Glomerular endothelial cell (primary cell): ENCODE measurements at regions not wholly inside any gene's neighbourhood (a gene's known extent, or its start where the extent isn't known, plus 50 kb on each side); places are given as distances from the start of the nearest gene placed in this dataset.
"Not testable (repeated sequence)": the region's sequence is repeated elsewhere in the genome, so short reads cannot be mapped to it uniquely, and the experiment has no call there.

Experiments
- DNase-seq: peaks from one replicate; pipeline ENCODE4 v3.0.0-alpha.2; 2011; ENCODE audit warnings: low read depth, low spot score; ENCODE audit errors: extremely low read depth

GRCh38 chr4:134906404-134907023, 704.9 kb upstream of the PABPC4L start:
- no peak for DNase-seq

GRCh38 chr4:134905061-134905460, 703.5 kb upstream of the PABPC4L start:
- DNase-seq: no peak

GRCh38 chr4:134888156-134888555, 686.6 kb upstream of the PABPC4L start:
- no peak for DNase-seq

- no peak for DNase-seq
Observed at GRCh38 chr4:134885436-134885835, 683.8 kb upstream of the PABPC4L start.

- DNase-seq: no peak
Observed at GRCh38 chr4:134883831-134884449, 682.4 kb upstream of the PABPC4L start.

GRCh38 chr4:134879019-134879418, 677.4 kb upstream of the PABPC4L start:
- DNase-seq: no peak

GRCh38 chr4:134867027-134867426, 665.4 kb upstream of the PABPC4L start:
- no peak for DNase-seq

GRCh38 chr4:134865675-134866074, 664.1 kb upstream of the PABPC4L start:
- no peak for DNase-seq

- DNase-seq: no peak
Observed at GRCh38 chr4:134862116-134862515, 660.5 kb upstream of the PABPC4L start.

- DNase-seq: no peak
Observed at GRCh38 chr4:134848681-134849080, 647.1 kb upstream of the PABPC4L start.

GRCh38 chr4:134830741-134831140, 629.2 kb upstream of the PABPC4L start:
- DNase-seq: not testable (repeated sequence)

GRCh38 chr4:134812611-134813010, 611.0 kb upstream of the PABPC4L start:
- DNase-seq: no peak

GRCh38 chr4:134807231-134807745, 605.7 kb upstream of the PABPC4L start:
- DNase-seq: no peak

GRCh38 chr4:134798573-134798972, 597.0 kb upstream of the PABPC4L start:
- DNase-seq: no peak

GRCh38 chr4:134787315-134787714, 585.7 kb upstream of the PABPC4L start:
- DNase-seq: no peak

- DNase-seq: no peak
Observed at GRCh38 chr4:134780244-134780643, 578.7 kb upstream of the PABPC4L start.

- DNase-seq: no peak
Observed at GRCh38 chr4:134777606-134778005, 576.0 kb upstream of the PABPC4L start.

- no peak for DNase-seq
Observed at GRCh38 chr4:134773497-134774000, 572.0 kb upstream of the PABPC4L start.

GRCh38 chr4:134762053-134762452, 560.5 kb upstream of the PABPC4L start:
- DNase-seq: no peak

GRCh38 chr4:134756421-134756820, 554.8 kb upstream of the PABPC4L start:
- DNase-seq: no peak

GRCh38 chr4:134754301-134755019, 552.9 kb upstream of the PABPC4L start:
- DNase-seq: no peak

GRCh38 chr4:134753390-134753789, 551.8 kb upstream of the PABPC4L start:
- DNase-seq: no peak
